ENCODE measurements at regions not wholly inside any gene's neighbourhood (a gene's known extent, or its start where the extent isn't known, plus 50 kb on each side); places are given as distances from the start of the nearest gene placed in this dataset.

DNA sequence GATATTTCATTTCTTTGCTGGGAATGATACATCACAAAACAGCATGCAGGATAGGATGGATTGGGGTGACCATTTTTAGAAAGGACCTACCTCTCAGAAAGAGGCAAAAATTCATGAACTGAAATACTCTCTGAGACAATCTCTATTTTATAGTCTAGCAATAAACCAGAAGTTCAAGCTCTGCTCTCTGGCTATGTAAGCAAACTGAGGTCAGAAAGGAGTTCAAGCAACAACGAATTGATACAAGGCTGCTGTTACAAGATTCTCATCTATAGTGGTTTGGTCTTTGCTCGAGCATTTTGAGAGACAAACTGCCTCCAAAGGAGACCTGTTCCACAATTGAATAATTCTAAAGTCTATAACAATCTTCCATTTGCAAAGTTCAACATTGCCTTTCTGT is 84.7 kb upstream of the GOLGA8J start:
- TF ChIP-seq TAF1 (IDR thresholded peaks at IDR 0.05; ENCODE audit: low read depth), result no peak
- TF ChIP-seq EP300 (IDR thresholded peaks at IDR 0.05; ENCODE audit: borderline replicate concordance), result no peak
- no peak for TF ChIP-seq NFIC (IDR thresholded peaks at IDR 0.05)
- TF ChIP-seq RAD21 (IDR thresholded peaks at IDR 0.05; ENCODE audit: low read depth), result no peak
- no peak for TF ChIP-seq CEBPB (IDR thresholded peaks at IDR 0.05)
- TF ChIP-seq, protein P1, sequence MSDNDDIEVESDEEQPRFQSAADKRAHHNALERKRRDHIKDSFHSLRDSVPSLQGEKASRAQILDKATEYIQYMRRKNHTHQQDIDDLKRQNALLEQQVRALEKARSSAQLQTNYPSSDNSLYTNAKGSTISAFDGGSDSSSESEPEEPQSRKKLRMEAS (IDR thresholded peaks at IDR 0.05), result no peak
- TF ChIP-seq TEAD4 (IDR thresholded peaks at IDR 0.05), result no peak
- TF ChIP-seq ZBTB7A (IDR thresholded peaks at IDR 0.05; ENCODE audit: low read depth), result no peak
- no peak for TF ChIP-seq TCF12 (IDR thresholded peaks at IDR 0.05; ENCODE audit: low read depth)
- TF ChIP-seq, protein P2, sequence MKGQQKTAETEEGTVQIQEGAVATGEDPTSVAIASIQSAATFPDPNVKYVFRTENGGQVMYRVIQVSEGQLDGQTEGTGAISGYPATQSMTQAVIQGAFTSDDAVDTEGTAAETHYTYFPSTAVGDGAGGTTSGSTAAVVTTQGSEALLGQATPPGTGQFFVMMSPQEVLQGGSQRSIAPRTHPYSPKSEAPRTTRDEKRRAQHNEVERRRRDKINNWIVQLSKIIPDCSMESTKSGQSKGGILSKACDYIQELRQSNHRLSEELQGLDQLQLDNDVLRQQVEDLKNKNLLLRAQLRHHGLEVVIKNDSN (IDR thresholded peaks at IDR 0.05), result no peak
- no peak for TF ChIP-seq EGR1 (IDR thresholded peaks at IDR 0.05)
- no peak for TF ChIP-seq YY1 (IDR thresholded peaks at IDR 0.05; ENCODE audit: low read depth)
- no peak for TF ChIP-seq CREB1 (IDR thresholded peaks at IDR 0.05; ENCODE audit: low read depth)
- TF ChIP-seq, protein P3, sequence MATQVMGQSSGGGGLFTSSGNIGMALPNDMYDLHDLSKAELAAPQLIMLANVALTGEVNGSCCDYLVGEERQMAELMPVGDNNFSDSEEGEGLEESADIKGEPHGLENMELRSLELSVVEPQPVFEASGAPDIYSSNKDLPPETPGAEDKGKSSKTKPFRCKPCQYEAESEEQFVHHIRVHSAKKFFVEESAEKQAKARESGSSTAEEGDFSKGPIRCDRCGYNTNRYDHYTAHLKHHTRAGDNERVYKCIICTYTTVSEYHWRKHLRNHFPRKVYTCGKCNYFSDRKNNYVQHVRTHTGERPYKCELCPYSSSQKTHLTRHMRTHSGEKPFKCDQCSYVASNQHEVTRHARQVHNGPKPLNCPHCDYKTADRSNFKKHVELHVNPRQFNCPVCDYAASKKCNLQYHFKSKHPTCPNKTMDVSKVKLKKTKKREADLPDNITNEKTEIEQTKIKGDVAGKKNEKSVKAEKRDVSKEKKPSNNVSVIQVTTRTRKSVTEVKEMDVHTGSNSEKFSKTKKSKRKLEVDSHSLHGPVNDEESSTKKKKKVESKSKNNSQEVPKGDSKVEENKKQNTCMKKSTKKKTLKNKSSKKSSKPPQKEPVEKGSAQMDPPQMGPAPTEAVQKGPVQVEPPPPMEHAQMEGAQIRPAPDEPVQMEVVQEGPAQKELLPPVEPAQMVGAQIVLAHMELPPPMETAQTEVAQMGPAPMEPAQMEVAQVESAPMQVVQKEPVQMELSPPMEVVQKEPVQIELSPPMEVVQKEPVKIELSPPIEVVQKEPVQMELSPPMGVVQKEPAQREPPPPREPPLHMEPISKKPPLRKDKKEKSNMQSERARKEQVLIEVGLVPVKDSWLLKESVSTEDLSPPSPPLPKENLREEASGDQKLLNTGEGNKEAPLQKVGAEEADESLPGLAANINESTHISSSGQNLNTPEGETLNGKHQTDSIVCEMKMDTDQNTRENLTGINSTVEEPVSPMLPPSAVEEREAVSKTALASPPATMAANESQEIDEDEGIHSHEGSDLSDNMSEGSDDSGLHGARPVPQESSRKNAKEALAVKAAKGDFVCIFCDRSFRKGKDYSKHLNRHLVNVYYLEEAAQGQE (IDR thresholded peaks at IDR 0.05; ENCODE audit: low read depth), result no peak
- TF ChIP-seq FOXM1 (IDR thresholded peaks at IDR 0.05; ENCODE audit: borderline replicate concordance, low read depth), result no peak

- no peak for TF ChIP-seq CREB1 (IDR thresholded peaks at IDR 0.05; ENCODE audit: low read depth)
Observed at GRCh38 chr15:29997499-29997898, 85.3 kb upstream of the GOLGA8J start.

GRCh38 chr15:29994284-29994683 is 88.5 kb upstream of the GOLGA8J start:
- no peak for TF ChIP-seq EP300 (IDR thresholded peaks at IDR 0.05; ENCODE audit: borderline replicate concordance)
- no peak for TF ChIP-seq TEAD4 (IDR thresholded peaks at IDR 0.05)
- TF ChIP-seq, protein P2 (IDR thresholded peaks at IDR 0.05), result no peak
- TF ChIP-seq TCF12 (IDR thresholded peaks at IDR 0.05; ENCODE audit: low read depth), result no peak
- no peak for TF ChIP-seq EGR1 (IDR thresholded peaks at IDR 0.05)
- TF ChIP-seq, protein P3 (IDR thresholded peaks at IDR 0.05; ENCODE audit: low read depth), result no peak
- no peak for TF ChIP-seq FOXM1 (IDR thresholded peaks at IDR 0.05; ENCODE audit: borderline replicate concordance, low read depth)
- no peak for TF ChIP-seq NFIC (IDR thresholded peaks at IDR 0.05)
- TF ChIP-seq CREB1 (IDR thresholded peaks at IDR 0.05; ENCODE audit: low read depth), result no peak
- TF ChIP-seq ZBTB7A (IDR thresholded peaks at IDR 0.05; ENCODE audit: low read depth), result no peak
- no peak for TF ChIP-seq YY1 (IDR thresholded peaks at IDR 0.05; ENCODE audit: low read depth)
- TF ChIP-seq RAD21 (IDR thresholded peaks at IDR 0.05; ENCODE audit: low read depth), result no peak
- no peak for TF ChIP-seq TAF1 (IDR thresholded peaks at IDR 0.05; ENCODE audit: low read depth)
- TF ChIP-seq, protein P1 (IDR thresholded peaks at IDR 0.05), result no peak
- TF ChIP-seq CEBPB (IDR thresholded peaks at IDR 0.05), result no peak

GRCh38 chr15:29990954-29991353 is 91.8 kb upstream of the GOLGA8J start:
- TF ChIP-seq CEBPB (IDR thresholded peaks at IDR 0.05), result no peak
- no peak for TF ChIP-seq EP300 (IDR thresholded peaks at IDR 0.05; ENCODE audit: borderline replicate concordance)
- no peak for TF ChIP-seq ZBTB7A (IDR thresholded peaks at IDR 0.05; ENCODE audit: low read depth)
- no peak for TF ChIP-seq NFIC (IDR thresholded peaks at IDR 0.05)
- TF ChIP-seq EGR1 (IDR thresholded peaks at IDR 0.05), result no peak
- TF ChIP-seq RAD21 (IDR thresholded peaks at IDR 0.05; ENCODE audit: low read depth), result no peak
- TF ChIP-seq, protein P1 (IDR thresholded peaks at IDR 0.05), result no peak
- TF ChIP-seq, protein P2 (IDR thresholded peaks at IDR 0.05), result no peak
- TF ChIP-seq, protein P3 (IDR thresholded peaks at IDR 0.05; ENCODE audit: low read depth), result no peak
- no peak for TF ChIP-seq CREB1 (IDR thresholded peaks at IDR 0.05; ENCODE audit: low read depth)
- no peak for TF ChIP-seq TCF12 (IDR thresholded peaks at IDR 0.05; ENCODE audit: low read depth)
- no peak for TF ChIP-seq YY1 (IDR thresholded peaks at IDR 0.05; ENCODE audit: low read depth)
- TF ChIP-seq TAF1 (IDR thresholded peaks at IDR 0.05; ENCODE audit: low read depth), result no peak

Measured in Ishikawa (cell line).